DOHH2 (cell line): ENCODE measurements at regions not wholly inside any gene's neighbourhood (a gene's known extent, or its start where the extent isn't known, plus 50 kb on each side); places are given as distances from the start of the nearest gene placed in this dataset.

Source experiments
- H3F3A ChIP-seq: fragments of 200-600 bp; sonication (generic), shearing (Covaris generic); 2 replicates; pipeline ENCODE4 v1.6.0; 2016; ENCODE audit warnings: antibody characterized with exemption, mild to moderate bottlenecking; ENCODE audit not compliant: control insufficient read depth, insufficient read depth
- H3K27ac ChIP-seq: fragments of 200-600 bp; sonication (generic); 2 replicates; pipeline ENCODE4 v1.5.1; 2014; ENCODE audit warnings: low read depth, mild to moderate bottlenecking, low read length, moderate library complexity
- H3K27me3 ChIP-seq: fragments of 200-600 bp; sonication (generic); 2 replicates; pipeline ENCODE4 v1.6.1; 2014; ENCODE audit warnings: mild to moderate bottlenecking, low read length, mixed read lengths; ENCODE audit not compliant: control insufficient read depth
- H3K36me3 ChIP-seq: fragments of 200-600 bp; sonication (generic); 2 replicates; pipeline ENCODE4 v1.6.1; 2014; ENCODE audit warnings: mild to moderate bottlenecking, low read length, moderate library complexity, mixed read lengths; ENCODE audit not compliant: control insufficient read depth
- H3K4me1 ChIP-seq: fragments of 200-600 bp; sonication (generic); 2 replicates; pipeline ENCODE4 v1.6.1; 2014; ENCODE audit warnings: mild to moderate bottlenecking, low read length, mixed read lengths; ENCODE audit not compliant: control insufficient read depth
- H3K4me2 ChIP-seq: fragments of 200-600 bp; sonication (generic); 2 replicates; pipeline ENCODE4 v1.6.0; 2014; ENCODE audit warnings: mild to moderate bottlenecking, low read length, moderate library complexity
- H3K4me3 ChIP-seq: fragments of 200-600 bp; sonication (generic); 2 replicates; pipeline ENCODE4 v1.5.1; 2014; ENCODE audit warnings: mild to moderate bottlenecking, low read length, mixed read lengths
- H3K79me2 ChIP-seq: fragments of 200-600 bp; sonication (generic); 2 replicates; pipeline ENCODE4 v1.6.1; 2014; ENCODE audit warnings: mild to moderate bottlenecking, low read length, mixed read lengths; ENCODE audit not compliant: control insufficient read depth
- H3K9me2 ChIP-seq: fragments of 200-600 bp; sonication (generic); replicated peaks from 2 replicates; pipeline ENCODE4 v1.6.1; 2014; ENCODE audit warnings: mild to moderate bottlenecking, low read length, mixed read lengths; ENCODE audit not compliant: control insufficient read depth
- H3K9me3 ChIP-seq: fragments of 200-600 bp; sonication (generic); 2 replicates; pipeline ENCODE4 v1.6.1; 2014; ENCODE audit warnings: antibody characterized with exemption, low read length, mixed read lengths; ENCODE audit not compliant: control insufficient read depth, insufficient read depth
- H4K20me1 ChIP-seq: fragments of 200-600 bp; sonication (generic); 2 replicates; pipeline ENCODE4 v1.6.0; 2014; ENCODE audit warnings: low read depth, mild to moderate bottlenecking, antibody characterized with exemption, low read length, moderate library complexity; ENCODE audit not compliant: control insufficient read depth, insufficient read depth
- EZH2phosphoT487 ChIP-seq: fragments of 200-600 bp; sonication (generic); IDR thresholded peaks from 2 replicates; pipeline ENCODE4 v1.6.1; 2017; ENCODE audit warnings: borderline replicate concordance, mild to moderate bottlenecking, antibody characterized with exemption, low read length, moderate library complexity, mixed read lengths
- TF ChIP-seq, protein P1 (sequence below): fragments of 200-600 bp; sonication (generic); IDR thresholded peaks from one replicate; pipeline ENCODE4 v1.5.1; 2014; ENCODE audit warnings: antibody characterized with exemption, mild to moderate bottlenecking, low read depth, low read length; ENCODE audit not compliant: poor library complexity, severe bottlenecking

DNA sequence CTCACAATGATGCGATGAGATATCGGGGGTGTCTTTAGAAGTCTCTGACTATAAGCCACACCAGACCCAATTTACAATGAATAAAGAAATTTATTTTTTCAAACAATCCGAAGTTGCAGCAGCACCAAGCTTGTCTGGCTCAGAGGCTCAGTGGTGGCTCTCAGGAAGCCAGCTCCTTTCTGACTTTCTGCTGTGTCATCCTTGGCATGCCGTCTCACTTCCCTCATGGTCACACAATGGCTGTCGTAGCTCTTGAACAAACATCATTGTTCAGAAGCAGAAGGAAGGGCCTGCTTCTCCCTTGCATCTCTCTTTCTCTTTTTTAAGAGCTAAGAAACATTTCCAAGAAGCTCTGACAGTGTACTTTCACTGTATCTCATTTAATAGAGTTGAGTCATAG lies 299.0 kb downstream of the DOK5 start:
- Histone ChIP-seq H3K4me2 (no peak overlapping the region), H3K79me2 (no peaks in the 10 kb centered on the region), H3K9me3 (no peaks in the 10 kb centered on the region), H3K4me3 (no peak overlapping the region), H4K20me1 (no peaks in the 10 kb centered on the region), H3K4me1 (no peaks in the 10 kb centered on the region), H3K36me3 (no peaks in the 10 kb centered on the region), H3K27me3 (no peaks in the 10 kb centered on the region), H3K9me2 (no peaks in the 10 kb centered on the region), H3F3A (no peaks in the 10 kb centered on the region), H3K27ac (no peak overlapping the region)
- TF ChIP-seq, protein P1, sequence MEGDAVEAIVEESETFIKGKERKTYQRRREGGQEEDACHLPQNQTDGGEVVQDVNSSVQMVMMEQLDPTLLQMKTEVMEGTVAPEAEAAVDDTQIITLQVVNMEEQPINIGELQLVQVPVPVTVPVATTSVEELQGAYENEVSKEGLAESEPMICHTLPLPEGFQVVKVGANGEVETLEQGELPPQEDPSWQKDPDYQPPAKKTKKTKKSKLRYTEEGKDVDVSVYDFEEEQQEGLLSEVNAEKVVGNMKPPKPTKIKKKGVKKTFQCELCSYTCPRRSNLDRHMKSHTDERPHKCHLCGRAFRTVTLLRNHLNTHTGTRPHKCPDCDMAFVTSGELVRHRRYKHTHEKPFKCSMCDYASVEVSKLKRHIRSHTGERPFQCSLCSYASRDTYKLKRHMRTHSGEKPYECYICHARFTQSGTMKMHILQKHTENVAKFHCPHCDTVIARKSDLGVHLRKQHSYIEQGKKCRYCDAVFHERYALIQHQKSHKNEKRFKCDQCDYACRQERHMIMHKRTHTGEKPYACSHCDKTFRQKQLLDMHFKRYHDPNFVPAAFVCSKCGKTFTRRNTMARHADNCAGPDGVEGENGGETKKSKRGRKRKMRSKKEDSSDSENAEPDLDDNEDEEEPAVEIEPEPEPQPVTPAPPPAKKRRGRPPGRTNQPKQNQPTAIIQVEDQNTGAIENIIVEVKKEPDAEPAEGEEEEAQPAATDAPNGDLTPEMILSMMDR = no peak
- TF ChIP-seq EZH2phosphoT487 = no peak

DNA sequence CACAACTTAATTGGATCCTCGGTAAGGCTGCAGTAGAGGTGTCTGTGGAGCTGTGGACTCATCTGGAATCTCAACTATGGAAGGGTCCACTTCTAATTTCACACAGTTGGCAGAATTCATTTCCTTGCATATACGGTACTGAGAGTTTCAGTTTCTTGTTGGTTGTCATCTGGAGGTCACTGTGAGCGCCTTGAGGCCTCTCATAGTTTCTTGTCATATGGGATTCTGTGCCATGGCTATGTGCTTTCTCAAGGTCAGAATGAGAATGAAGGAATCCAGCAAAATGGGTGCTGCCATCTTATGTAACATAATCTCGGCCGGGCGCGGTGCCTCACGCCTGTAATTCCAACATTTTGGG lies 298.2 kb downstream of the DOK5 start:
- no peak overlapping the region for H3K4me2 ChIP-seq
- H3K4me3 ChIP-seq = no peak overlapping the region
- H3K9me2 ChIP-seq = no peaks in the 10 kb centered on the region
- H3K27ac ChIP-seq = no peak overlapping the region
- H3K36me3 ChIP-seq = no peaks in the 10 kb centered on the region
- H4K20me1 ChIP-seq = no peaks in the 10 kb centered on the region
- no peaks in the 10 kb centered on the region for H3K27me3 ChIP-seq
- H3K9me3 ChIP-seq = no peaks in the 10 kb centered on the region
- H3K79me2 ChIP-seq = no peaks in the 10 kb centered on the region
- H3F3A ChIP-seq = no peaks in the 10 kb centered on the region
- no peaks in the 10 kb centered on the region for H3K4me1 ChIP-seq
- TF ChIP-seq EZH2phosphoT487 = no peak
- TF ChIP-seq, protein P1 = no peak

DNA sequence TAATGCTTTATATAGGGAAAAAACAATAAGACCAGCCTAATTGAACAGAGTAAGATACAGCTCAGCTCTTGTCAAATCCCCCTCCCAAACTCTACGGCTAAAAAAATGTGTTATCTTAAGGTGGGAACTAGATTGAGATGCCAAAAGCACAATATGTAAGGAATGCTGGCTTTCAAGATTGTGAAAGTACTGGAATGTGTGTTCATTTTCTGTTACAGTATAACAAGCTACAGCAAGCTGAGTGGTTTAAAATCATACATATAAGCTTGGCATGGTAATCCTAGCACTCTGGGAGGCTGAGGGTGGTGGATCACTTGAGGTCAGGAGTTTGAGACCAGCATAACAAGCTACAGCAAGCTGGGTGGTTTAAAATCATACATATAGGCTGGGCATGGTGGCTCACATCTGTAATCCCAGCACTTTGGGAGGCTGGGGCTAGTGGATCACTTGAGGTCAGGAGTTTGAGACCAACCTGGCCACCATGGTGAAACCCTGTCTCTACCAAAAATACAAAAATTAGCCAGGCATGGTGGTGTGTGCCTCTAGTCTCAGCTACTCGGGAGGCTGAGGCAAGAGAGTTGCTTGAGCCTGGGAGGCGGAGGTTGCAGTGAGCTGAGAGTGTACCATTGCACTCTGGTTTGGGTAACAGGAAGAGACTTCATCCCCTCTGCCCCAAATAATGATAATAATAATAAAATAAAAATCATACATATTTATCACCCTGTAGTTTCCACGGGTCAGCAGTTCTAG lies 297.7 kb downstream of the DOK5 start:
- no peaks in the 10 kb centered on the region for H3K79me2 ChIP-seq
- no peaks in the 10 kb centered on the region for H3K27me3 ChIP-seq
- no peaks in the 10 kb centered on the region for H3K36me3 ChIP-seq
- no peaks in the 10 kb centered on the region for H3K9me2 ChIP-seq
- no peaks in the 10 kb centered on the region for H4K20me1 ChIP-seq
- no peaks in the 10 kb centered on the region for H3K9me3 ChIP-seq
- no peaks in the 10 kb centered on the region for H3K4me1 ChIP-seq
- no peak overlapping the region for H3K4me2 ChIP-seq
- no peak overlapping the region for H3K27ac ChIP-seq
- H3K4me3 ChIP-seq = no peak overlapping the region
- no peak for TF ChIP-seq EZH2phosphoT487
- TF ChIP-seq, protein P1 = no peak
- H3F3A ChIP-seq = no peaks in the 10 kb centered on the region

DNA sequence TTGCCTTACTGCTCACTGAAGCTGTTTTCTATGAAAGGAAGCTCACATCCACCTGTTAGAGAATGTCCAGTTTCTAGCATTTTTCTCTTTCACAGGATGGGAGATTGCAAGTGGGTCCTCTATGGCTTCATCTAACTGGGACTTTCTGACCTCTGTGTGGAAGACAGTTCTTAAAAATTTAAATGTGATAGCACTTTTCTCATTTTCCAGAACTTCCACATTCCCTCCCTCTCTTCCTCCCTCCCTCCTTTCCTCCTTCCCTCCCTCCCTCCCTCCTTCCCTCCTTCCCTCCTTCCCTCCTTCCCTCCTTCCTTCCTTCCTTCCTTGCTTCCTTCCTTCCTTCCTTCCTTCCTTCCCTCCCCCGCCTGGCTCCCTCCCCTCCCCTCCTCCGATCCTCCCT lies 291.1 kb downstream of the DOK5 start:
- Histone ChIP-seq H3K36me3 (no peaks in the 10 kb centered on the region), H3K4me2 (no peak overlapping the region), H4K20me1 (no peaks in the 10 kb centered on the region), H3K9me2 (no peaks in the 10 kb centered on the region), H3K4me3 (no peak overlapping the region), H3K27ac (no peak overlapping the region), H3K27me3 (no peaks in the 10 kb centered on the region), H3K4me1 (no peaks in the 10 kb centered on the region), H3K9me3 (no peaks in the 10 kb centered on the region), H3F3A (no peaks in the 10 kb centered on the region), H3K79me2 (no peaks in the 10 kb centered on the region)
- no peak for TF ChIP-seq EZH2phosphoT487
- TF ChIP-seq, protein P1 = no peak
